GM12891 (cell line): ENCODE measurements at regions not wholly inside any gene's neighbourhood (a gene's known extent, or its start where the extent isn't known, plus 50 kb on each side); places are given as distances from the start of the nearest gene placed in this dataset.
"Not testable (repeated sequence)": the region's sequence is repeated elsewhere in the genome, so short reads cannot be mapped to it uniquely, and the experiment has no call there.

ENCODE experiments used
- DNase-seq: peaks from one replicate; pipeline ENCODE4 v3.0.0; 2011; ENCODE audit warnings: low spot score; ENCODE audit not compliant: insufficient read length
- FAIRE-seq: peaks from 2 replicates; lab custom pipeline; 2011; peaks lifted over from hg19 to GRCh38; lab: Jason Lieb, UNC
- PAX5 ChIP-seq: IDR thresholded peaks from 2 replicates; pipeline ENCODE4 v1.6.1; 2011; ENCODE audit warnings: low read length, moderate library complexity, mild to moderate bottlenecking; ENCODE audit not compliant: insufficient read depth, severe bottlenecking
- POLR2A ChIP-seq: IDR thresholded peaks from 2 replicates; pipeline ENCODE4 v1.6.1; 2011; ENCODE audit warnings: low read depth, low read length, control low read depth
- POLR2AphosphoS5 ChIP-seq: IDR thresholded peaks from 2 replicates; pipeline ENCODE4 v1.6.1; 2011; ENCODE audit warnings: low read depth, low read length, control low read depth
- POU2F2 ChIP-seq: IDR thresholded peaks from 2 replicates; pipeline ENCODE4 v1.6.1; 2011; ENCODE audit warnings: low read depth, mild to moderate bottlenecking, control low read depth, low read length, moderate library complexity
- SPI1 ChIP-seq: IDR thresholded peaks from 2 replicates; pipeline ENCODE4 v1.6.1; 2011; ENCODE audit warnings: low read depth, low read length, control low read depth
- TAF1 ChIP-seq: IDR thresholded peaks from 2 replicates; pipeline ENCODE4 v1.6.1; 2011; ENCODE audit warnings: low read depth, low read length, control low read depth

DNA sequence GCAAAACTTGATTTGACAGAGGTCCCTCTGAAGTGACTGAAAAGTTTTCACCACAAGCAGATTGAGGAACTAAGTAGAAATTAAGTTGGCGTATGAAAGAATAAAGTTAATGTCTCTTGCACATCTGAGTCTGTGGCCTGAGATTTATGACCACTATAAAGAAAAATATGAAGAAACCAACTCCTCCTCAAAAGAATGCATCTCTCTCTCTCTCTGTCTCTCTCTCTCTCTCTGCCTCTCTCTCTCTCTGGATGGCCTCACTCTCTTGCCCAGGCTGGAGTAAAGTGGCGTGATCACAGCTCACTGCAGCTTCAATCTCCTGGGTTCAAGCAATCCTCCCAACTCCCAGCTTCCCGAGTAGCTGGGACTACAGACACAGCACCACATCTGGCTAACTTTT is 55.2 kb downstream of the RPL22L1 start:
- FAIRE-seq, result no peak
- TF ChIP-seq TAF1, result no peak
- TF ChIP-seq POLR2AphosphoS5, result no peak
- TF ChIP-seq PAX5, result no peak
- TF ChIP-seq SPI1, result no peak
- no peak for TF ChIP-seq POLR2A
- no peak for TF ChIP-seq POU2F2
- DNase-seq, result no peak

DNA sequence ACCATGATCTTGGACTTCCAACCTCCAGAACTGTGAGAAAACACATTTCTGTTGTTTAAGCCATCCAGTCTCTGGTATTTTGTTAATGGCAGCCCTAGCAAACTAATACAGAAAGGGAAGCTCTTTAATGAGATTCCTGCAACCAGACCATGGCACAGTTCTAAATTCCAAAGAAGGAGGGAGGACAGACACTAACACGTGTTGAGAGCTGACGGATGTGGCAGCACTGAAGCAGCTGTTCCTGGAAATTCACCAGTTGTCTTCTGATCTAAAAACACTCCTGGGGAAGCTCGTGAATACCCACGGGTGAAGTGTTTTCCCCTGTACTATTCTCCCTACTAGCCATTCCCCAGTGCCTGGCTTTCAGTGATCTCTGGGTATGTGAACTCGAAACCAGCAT is 56.7 kb downstream of the RPL22L1 start:
- DNase-seq (no peak), FAIRE-seq (no peak)
- TF ChIP-seq SPI1 (no peak), TAF1 (no peak), POU2F2 (no peak), POLR2A (no peak), POLR2AphosphoS5 (no peak), PAX5 (no peak)

DNA sequence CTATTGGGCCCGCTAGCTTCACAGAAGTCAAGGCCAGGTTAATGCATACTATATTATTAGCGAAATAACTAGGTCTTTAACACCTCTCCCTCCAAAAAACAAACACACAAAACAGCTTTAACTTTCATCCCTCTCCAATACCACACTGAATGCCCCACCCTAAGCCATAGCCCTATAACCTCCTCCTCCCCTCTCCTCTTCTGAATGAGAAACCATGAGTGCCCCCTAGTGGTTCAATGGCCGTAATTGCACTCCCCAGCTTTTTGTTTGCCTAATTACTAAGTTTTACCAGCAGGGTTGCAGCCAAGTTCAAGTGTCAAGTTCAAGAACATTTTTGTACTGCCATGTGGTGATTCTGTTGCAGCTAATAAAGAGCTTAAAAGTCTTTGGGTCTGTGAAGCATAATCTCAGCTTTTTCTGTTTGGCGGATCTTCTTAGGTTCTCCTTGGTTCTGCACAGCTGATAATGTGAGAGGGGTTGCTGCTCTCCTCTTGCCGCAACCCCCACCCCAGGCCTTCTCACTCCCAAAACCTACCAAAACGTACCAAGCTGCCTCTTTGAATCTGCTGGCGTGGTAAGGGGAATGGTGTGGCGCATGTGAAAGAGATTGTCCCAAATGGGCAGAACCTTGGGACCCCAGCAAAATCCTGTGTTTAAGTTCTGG is 57.9 kb downstream of the RPL22L1 start:
- peak; percentile 13 for FAIRE-seq
- peak; percentile 42 for DNase-seq
- TF ChIP-seq SPI1, result no peak
- no peak for TF ChIP-seq PAX5
- TF ChIP-seq TAF1, result no peak
- no peak for TF ChIP-seq POLR2AphosphoS5
- TF ChIP-seq POLR2A, result no peak
- no peak for TF ChIP-seq POU2F2

GRCh38 chr3:170811515-170811914 is 58.5 kb downstream of the RPL22L1 start:
- DNase-seq, result no peak
- TF ChIP-seq POLR2AphosphoS5 (no peak), TAF1 (no peak), POU2F2 (no peak), POLR2A (no peak), PAX5 (no peak), SPI1 (no peak)
- no peak for FAIRE-seq

DNA sequence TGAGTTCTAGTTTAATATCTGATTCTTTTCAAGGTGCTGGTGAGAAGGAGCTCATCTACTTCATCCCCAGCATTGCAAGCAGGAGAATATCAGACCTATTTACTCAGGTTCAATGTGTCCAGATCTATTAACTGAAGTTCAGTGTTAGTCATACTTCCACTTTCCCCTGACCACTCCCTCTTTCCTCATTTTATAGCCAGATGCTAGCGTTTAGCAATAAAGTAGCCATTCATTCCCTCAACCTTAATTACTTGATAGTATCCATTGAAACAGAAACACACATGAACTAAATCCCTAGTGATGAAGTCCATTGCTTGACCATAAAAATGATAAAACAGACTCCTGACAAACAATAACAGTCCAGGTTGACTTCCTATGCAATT is 60.0 kb downstream of the RPL22L1 start:
- FAIRE-seq, result no peak
- no peak for DNase-seq

DNA sequence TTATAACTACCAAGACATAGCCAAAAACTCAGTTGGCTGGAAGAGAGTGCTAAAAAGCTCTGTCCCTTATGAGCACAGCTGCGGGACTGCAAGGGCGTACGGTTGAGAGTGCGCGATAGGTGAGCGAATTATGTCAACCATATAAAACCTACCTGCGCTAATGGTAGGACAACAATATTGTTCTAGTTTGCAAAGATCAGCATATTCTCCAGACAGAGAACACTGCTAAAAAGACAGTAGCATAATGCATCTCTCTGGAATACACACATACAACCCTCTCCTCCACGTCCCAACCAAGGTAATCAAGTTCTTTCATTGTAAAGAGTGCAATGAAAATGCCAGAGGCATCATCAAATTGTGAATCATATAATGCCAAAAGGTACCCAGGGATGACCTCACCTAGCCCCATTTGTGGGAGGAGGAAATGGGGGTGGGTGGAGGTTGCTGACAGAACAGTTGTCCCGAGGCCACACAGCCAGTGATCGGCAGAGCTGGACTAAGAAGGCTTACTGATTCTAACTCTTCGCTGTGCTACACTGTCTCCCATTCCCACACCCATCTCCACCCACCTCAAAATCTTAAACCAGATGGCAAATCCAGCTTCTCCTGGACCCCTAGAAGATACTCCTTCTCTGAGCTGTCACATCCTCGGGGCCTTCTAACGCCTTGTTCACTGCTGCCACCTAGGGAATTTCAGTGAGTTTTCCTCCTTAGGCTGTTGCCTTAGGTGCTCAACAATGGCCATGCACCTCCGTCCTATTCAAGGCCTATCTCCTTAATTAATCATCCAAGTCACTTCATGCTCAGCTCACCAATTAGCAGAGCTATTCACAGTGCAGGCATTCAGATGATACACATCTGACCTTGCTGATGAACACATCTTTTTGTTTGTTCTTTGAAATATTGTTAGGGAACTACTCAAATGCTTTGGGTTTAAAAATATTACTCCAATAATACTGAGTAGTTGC is 60.7 kb downstream of the RPL22L1 start:
- no peak for DNase-seq
- TF ChIP-seq POU2F2, result no peak
- no peak for TF ChIP-seq POLR2A
- no peak for TF ChIP-seq POLR2AphosphoS5
- no peak for TF ChIP-seq PAX5
- no peak for TF ChIP-seq SPI1
- no peak for TF ChIP-seq TAF1
- FAIRE-seq, result no peak

More for the DNA sequence above, 60.0 kb downstream of the RPL22L1 start:
- no peak for TF ChIP-seq POLR2AphosphoS5
- no peak for TF ChIP-seq PAX5
- no peak for TF ChIP-seq POLR2A
- no peak for TF ChIP-seq TAF1
- TF ChIP-seq POU2F2, result no peak
- no peak for TF ChIP-seq SPI1

DNA sequence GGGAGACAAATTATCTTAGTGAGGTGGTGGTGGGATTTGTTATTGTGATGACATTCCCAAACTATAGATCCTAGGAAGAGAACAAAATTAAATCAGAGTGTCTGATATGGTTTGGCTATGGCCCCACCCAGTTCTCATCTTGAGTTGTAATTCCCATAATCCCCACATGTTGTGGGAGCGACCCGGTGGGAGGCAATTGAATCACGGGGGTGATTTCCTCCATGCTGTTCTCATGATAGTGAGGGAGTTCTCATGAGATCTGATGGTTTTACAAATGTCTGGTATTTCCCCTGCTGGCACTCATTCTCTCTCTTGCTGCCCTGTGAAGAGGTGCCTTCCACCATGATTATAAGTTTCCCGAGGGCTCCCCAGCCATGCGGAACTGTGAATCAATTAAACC is 62.0 kb downstream of the RPL22L1 start:
- no peak for TF ChIP-seq POLR2AphosphoS5
- no peak for DNase-seq
- no peak for FAIRE-seq

DNA sequence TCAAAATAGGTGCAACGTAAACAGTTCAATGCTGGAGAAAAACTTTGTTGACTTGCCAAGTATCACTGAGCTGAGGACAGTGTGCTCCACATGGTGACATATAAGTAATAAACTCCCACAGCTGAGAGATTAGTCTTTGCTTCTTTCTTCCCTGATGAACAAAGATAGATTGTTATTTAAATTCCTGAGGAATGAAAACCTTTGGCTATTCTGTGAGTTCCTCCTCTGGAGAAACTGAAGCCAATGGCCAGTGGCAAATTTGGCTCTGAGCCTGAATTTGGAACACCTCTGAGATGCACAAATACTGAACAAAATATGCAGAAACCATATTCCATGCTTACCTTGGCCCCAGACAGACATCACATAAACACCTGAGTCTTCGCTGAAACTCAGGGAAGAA is 63.3 kb downstream of the RPL22L1 start:
- no peak for DNase-seq
- no peak for FAIRE-seq

GRCh38 chr3:170806141-170806540 is 63.9 kb downstream of the RPL22L1 start:
- DNase-seq, result no peak
- no peak for FAIRE-seq
- no peak for TF ChIP-seq POLR2A
- TF ChIP-seq TAF1, result no peak
- TF ChIP-seq POU2F2, result no peak
- no peak for TF ChIP-seq POLR2AphosphoS5
- no peak for TF ChIP-seq SPI1
- no peak for TF ChIP-seq PAX5

More for the DNA sequence above, 63.3 kb downstream of the RPL22L1 start:
- no peak for TF ChIP-seq POLR2AphosphoS5
- TF ChIP-seq POU2F2, result no peak
- TF ChIP-seq POLR2A, result no peak
- no peak for TF ChIP-seq PAX5
- no peak for TF ChIP-seq TAF1
- no peak for TF ChIP-seq SPI1

DNA sequence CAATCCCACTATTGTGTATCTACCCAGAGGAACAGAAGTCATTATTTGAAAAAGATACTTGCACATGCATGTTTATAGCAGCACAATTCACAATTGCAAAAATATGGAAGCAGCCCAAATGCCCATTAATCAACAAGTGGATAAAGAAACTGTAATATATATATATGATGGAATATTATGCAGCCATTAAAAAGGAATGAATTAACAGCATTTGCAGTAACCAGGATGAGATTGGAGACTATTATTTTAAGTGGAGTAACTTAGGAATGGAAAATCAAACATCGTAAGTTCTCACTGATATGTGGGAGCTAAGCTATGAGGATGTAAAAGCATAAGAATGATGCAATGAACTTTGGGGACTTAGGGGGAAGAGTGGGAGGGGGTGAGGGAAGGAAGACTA is 64.7 kb downstream of the RPL22L1 start:
- not testable (repeated sequence) for DNase-seq, FAIRE-seq

- not testable (repeated sequence) for DNase-seq, FAIRE-seq
Observed at GRCh38 chr3:170804634-170805033, 65.4 kb downstream of the RPL22L1 start.
